B cell (primary cell): ENCODE measurements at regions not wholly inside any gene's neighbourhood (a gene's known extent, or its start where the extent isn't known, plus 50 kb on each side); places are given as distances from the start of the nearest gene placed in this dataset.

Experiments used
- ATAC-seq: fragments of 200-7000 bp; cut with Tn5 transposase; one replicate; pipeline ENCODE4 v1.10.0; 2021; ENCODE audit warnings: low read depth, mild to moderate bottlenecking, moderate number of reproducible peaks, moderate library complexity
- CTCF ChIA-PET: fragments of 350-600 bp; sonication (Branson Sonifier 250); formaldehyde crosslinking; loops from one replicate; lab custom pipeline; 2021; ENCODE audit warnings: antibody characterized with exemption, inconsistent platforms; lab: Charles Lee
- POLR2A ChIA-PET: fragments of 350-600 bp; sonication (Branson Sonifier 250); formaldehyde crosslinking; loops from one replicate; lab custom pipeline; 2021; ENCODE audit warnings: antibody characterized with exemption; lab: Charles Lee
- DNase-seq: peaks from one replicate; pipeline ENCODE4 v3.0.0; 2013
- H2AFZ ChIP-seq: 2 replicates; pipeline ENCODE4 v1.6.1; 2012; ENCODE audit warnings: mild to moderate bottlenecking, low read depth, low read length; ENCODE audit not compliant: insufficient read depth, poor library complexity, severe bottlenecking
- H3K27ac ChIP-seq, 2 donors: 1 replicate in 1 of 2; 2 replicates in 1 of 2; pipeline ENCODE4 v1.5.1; 2012 to 2013; ENCODE audit warnings: low read length in 2 of 2, mild to moderate bottlenecking in 2 of 2, moderate library complexity in 1 of 2
- H3K27me3 ChIP-seq, 4 experiments: fragments of 200-600 bp in 1 of 4; sonication (generic) in 1 of 4; replicated peaks in 1 of 4; 1 replicate in 2 of 4; 2 replicates in 2 of 4; pipeline versions ENCODE4 v1.6.1 to v1.7.0; 2013 to 2016; ENCODE audit warnings: low read length in 3 of 4, mild to moderate bottlenecking in 2 of 4, mixed read lengths in 1 of 4, moderate library complexity in 1 of 4; ENCODE audit not compliant: insufficient read depth in 4 of 4, control insufficient read depth in 3 of 4; ENCODE audit errors: control extremely low read depth in 1 of 4
- H3K36me3 ChIP-seq, 2 experiments: replicated peaks in 1 of 2; 1 replicate in 1 of 2; 2 replicates in 1 of 2; pipeline versions ENCODE4 v1.6.1 to v1.7.1; 2013; ENCODE audit warnings: low read length in 1 of 2; ENCODE audit not compliant: insufficient read depth in 2 of 2, control insufficient read depth in 1 of 2; ENCODE audit errors: control extremely low read depth in 1 of 2, extremely low read depth in 1 of 2
- H3K4me1 ChIP-seq, 2 donors: fragments of 200-600 bp in 1 of 2; sonication (generic) in 1 of 2; 1 replicate in 1 of 2; 2 replicates in 1 of 2; pipeline versions ENCODE4 v1.5.1 to v1.6.1; 2013 to 2017; ENCODE audit warnings: low read length in 2 of 2; ENCODE audit not compliant: control insufficient read depth in 2 of 2, insufficient read depth in 2 of 2
- H3K4me2 ChIP-seq: replicated peaks from 2 replicates; pipeline ENCODE3; 2012; ENCODE audit warnings: mild to moderate bottlenecking, low read depth, low read length; ENCODE audit not compliant: poor library complexity, severe bottlenecking
- H3K4me3 ChIP-seq, 5 experiments: fragments of 200-600 bp in 1 of 5; sonication (generic) in 1 of 5; 1 replicate in 3 of 5; 2 replicates in 2 of 5; pipeline versions ENCODE4 v1.5.1 to v1.7.0; 2011 to 2016; ENCODE audit warnings: low read length in 4 of 5, mild to moderate bottlenecking in 4 of 5, low read depth in 2 of 5, control low read depth in 1 of 5, moderate library complexity in 1 of 5; ENCODE audit not compliant: insufficient read depth in 1 of 5; ENCODE audit errors: control extremely low read depth in 1 of 5, extremely low read depth in 1 of 5
- H3K79me2 ChIP-seq: fragments of 200-600 bp; sonication (generic); one replicate; pipeline ENCODE4 v1.6.0; 2016; ENCODE audit warnings: low read length; ENCODE audit not compliant: control insufficient read depth, insufficient read depth
- H3K9ac ChIP-seq: fragments of 200-600 bp; sonication (generic); 2 replicates; pipeline ENCODE4 v1.6.1; 2017; ENCODE audit warnings: mild to moderate bottlenecking, low read length, moderate library complexity
- H3K9me3 ChIP-seq, 3 donors: one replicate each; pipeline versions ENCODE4 v1.6.1 to v1.7.1; 2013; ENCODE audit warnings: low read length in 2 of 3; ENCODE audit not compliant: control insufficient read depth in 2 of 3, insufficient read depth in 1 of 3; ENCODE audit errors: control extremely low read depth in 1 of 3
- H4K20me1 ChIP-seq: 2 replicates; pipeline ENCODE4 v1.6.0; 2012; ENCODE audit warnings: mild to moderate bottlenecking, low read length; ENCODE audit not compliant: insufficient read depth, control insufficient read depth, poor library complexity, severe bottlenecking
- H3K27ac Mint-ChIP-seq: one replicate; pipeline ENCODE4 v1.8.0; 2021; ENCODE audit warnings: mixed read lengths
- H3K27me3 Mint-ChIP-seq: one replicate; pipeline ENCODE4 v1.8.0; 2021; ENCODE audit warnings: mixed read lengths
- H3K4me1 Mint-ChIP-seq: one replicate; pipeline ENCODE4 v1.8.0; 2021; ENCODE audit warnings: mixed read lengths
- H3K4me3 Mint-ChIP-seq: one replicate; pipeline ENCODE4 v1.8.0; 2021; ENCODE audit warnings: mixed read lengths
- H3K9me3 Mint-ChIP-seq: one replicate; pipeline ENCODE4 v1.8.0; 2022; ENCODE audit warnings: mixed read lengths; ENCODE audit not compliant: insufficient read depth
- CTCF ChIP-seq: fragments of 200-600 bp; IDR thresholded peaks from one replicate; pipeline ENCODE4 v1.8.0; 2022; ENCODE audit warnings: antibody characterized with exemption, mild to moderate bottlenecking
- EZH2 ChIP-seq: IDR thresholded peaks from 2 replicates; pipeline ENCODE4 v1.6.1; 2012; ENCODE audit warnings: borderline replicate concordance, low read depth, mild to moderate bottlenecking, moderate library complexity, low read length; ENCODE audit not compliant: insufficient read depth, poor library complexity, severe bottlenecking
- WGBS: methylation state at CpG from one replicate; pipeline ENCODE4 v1.1.5; 2013; ENCODE audit warnings: missing lambda C conversion rate; ENCODE audit not compliant: insufficient coverage; 5-methylcytosine and 5-hydroxymethylcytosine counted together
- intact Hi-C: fragments of 100-400 bp; cut with micrococcal nuclease; formaldehyde crosslinking; loops from one replicate; pipeline ENCODE4 v1.10.0; 2022

GRCh38 chr5:24765219-24765618 is 120.4 kb upstream of the CDH10 start:
- no peak overlapping the region for H3K4me2 ChIP-seq
- H3K27ac Mint-ChIP-seq = no peak overlapping the region
- ATAC-seq (no peak), DNase-seq (no peak)
- H3K79me2 ChIP-seq = no peaks in the 10 kb centered on the region
- ChIA-PET POLR2A (no interaction called here), CTCF (no interaction called here)
- H2AFZ ChIP-seq = no peak overlapping the region
- intact Hi-C loops = no loop called here
- no peak overlapping the region for H3K27ac ChIP-seq
- H3K27me3 Mint-ChIP-seq = no peaks in the 10 kb centered on the region
- no peaks in the 10 kb centered on the region for H3K4me1 Mint-ChIP-seq
- WGBS = no CpG with 5 or more reads among the region's 1 CpG
- no peak overlapping the region for H3K4me3 Mint-ChIP-seq
- H3K36me3 ChIP-seq = no peaks in the 10 kb centered on the region
- H3K9me3 ChIP-seq = peaks cover 0 to 18% (median 2%) of the 10 kb centered on the region in 3 donors
- no peaks in the 10 kb centered on the region for H3K4me1 ChIP-seq
- no peak overlapping the region for H3K4me3 ChIP-seq
- no peak overlapping the region for H3K9ac ChIP-seq
- H3K27me3 ChIP-seq = no peaks in the 10 kb centered on the region
- peaks cover 5% of the 10 kb centered on the region for H3K9me3 Mint-ChIP-seq
- H4K20me1 ChIP-seq = no peaks in the 10 kb centered on the region
- TF ChIP-seq CTCF (no peak), EZH2 (no peak)

- DNase-seq (no peak), ATAC-seq (no peak)
- Mint-ChIP-seq H3K4me3 (no peak overlapping the region), H3K4me1 (no peaks in the 10 kb centered on the region), H3K27me3 (no peaks in the 10 kb centered on the region), H3K9me3 (peaks cover 3% of the 10 kb centered on the region), H3K27ac (no peak overlapping the region)
- Histone ChIP-seq H3K36me3 (no peaks in the 10 kb centered on the region), H3K4me2 (no peak overlapping the region), H2AFZ (no peak overlapping the region), H3K9ac (no peak overlapping the region), H3K27me3 (no peaks in the 10 kb centered on the region), H3K9me3 (peaks cover 0 to 3% (median 0%) of the 10 kb centered on the region in 3 donors), H3K4me3 (no peak overlapping the region), H3K4me1 (no peaks in the 10 kb centered on the region), H3K79me2 (no peaks in the 10 kb centered on the region), H3K27ac (no peak overlapping the region), H4K20me1 (no peaks in the 10 kb centered on the region)
- ChIA-PET POLR2A (no interaction called here), CTCF (no interaction called here)
- TF ChIP-seq EZH2 (no peak), CTCF (no peak)
- intact Hi-C loops = no loop called here
- WGBS = 67% methylated on average over 1 of the region's 3 CpGs
Observed at GRCh38 chr5:24750355-24750754, 105.6 kb upstream of the CDH10 start.
